HG03457 (cell line): ENCODE measurements at regions not wholly inside any gene's neighbourhood (a gene's known extent, or its start where the extent isn't known, plus 50 kb on each side); places are given as distances from the start of the nearest gene placed in this dataset.

Experiments used
- ATAC-seq: cut with Tn5 transposase; IDR thresholded peaks from one replicate; pipeline ENCODE4 v1.9.1; 2021; ENCODE audit warnings: moderate number of reproducible peaks; ENCODE audit not compliant: unreplicated experiment

- ATAC-seq: no peak
Measured at GRCh38 chr20:6942266-6942665, 174.8 kb downstream of the BMP2 start.

- no peak for ATAC-seq
Measured at GRCh38 chr20:6944292-6944691, 176.8 kb downstream of the BMP2 start.

- ATAC-seq: no peak
Measured at GRCh38 chr20:6953611-6954010, 186.1 kb downstream of the BMP2 start.

- no peak for ATAC-seq
Measured at GRCh38 chr20:6954219-6954618, 186.7 kb downstream of the BMP2 start.

GRCh38 chr20:6956056-6956455 is 188.6 kb downstream of the BMP2 start:
- ATAC-seq: no peak

- ATAC-seq: no peak
Measured at GRCh38 chr20:6956574-6956973, 189.1 kb downstream of the BMP2 start.

GRCh38 chr20:6959900-6960312 is 192.4 kb downstream of the BMP2 start:
- no peak for ATAC-seq

GRCh38 chr20:6966721-6967120 is 199.2 kb downstream of the BMP2 start:
- no peak for ATAC-seq

- no peak for ATAC-seq
Measured at GRCh38 chr20:6974838-6975237, 207.4 kb downstream of the BMP2 start.

GRCh38 chr20:6975311-6975710 is 207.8 kb downstream of the BMP2 start:
- no peak for ATAC-seq

- ATAC-seq: no peak
Measured at GRCh38 chr20:6976106-6976900, 208.8 kb downstream of the BMP2 start.

- no peak for ATAC-seq
Measured at GRCh38 chr20:6979621-6980020, 212.1 kb downstream of the BMP2 start.

- ATAC-seq: no peak
Measured at GRCh38 chr20:6993011-6993410, 225.5 kb downstream of the BMP2 start.

GRCh38 chr20:6993511-6993910 is 226.0 kb downstream of the BMP2 start:
- no peak for ATAC-seq

GRCh38 chr20:6994452-6994851 is 227.0 kb downstream of the BMP2 start:
- ATAC-seq: no peak

- no peak for ATAC-seq
Measured at GRCh38 chr20:6998909-6999308, 231.4 kb downstream of the BMP2 start.

- ATAC-seq: no peak
Measured at GRCh38 chr20:6999381-6999780, 231.9 kb downstream of the BMP2 start.

- no peak for ATAC-seq
Measured at GRCh38 chr20:7003598-7003997, 236.1 kb downstream of the BMP2 start.

- no peak for ATAC-seq
Measured at GRCh38 chr20:7004801-7005200, 237.3 kb downstream of the BMP2 start.

- ATAC-seq: no peak
Measured at GRCh38 chr20:7010527-7010926, 243.0 kb downstream of the BMP2 start.

- no peak for ATAC-seq
Measured at GRCh38 chr20:7015257-7015656, 247.8 kb downstream of the BMP2 start.

- no peak for ATAC-seq
Measured at GRCh38 chr20:7022597-7022996, 255.1 kb downstream of the BMP2 start.

GRCh38 chr20:7025635-7026034 is 258.1 kb downstream of the BMP2 start:
- no peak for ATAC-seq
